AG04450 (cell line): ENCODE measurements at regions not wholly inside any gene's neighbourhood (a gene's known extent, or its start where the extent isn't known, plus 50 kb on each side); places are given as distances from the start of the nearest gene placed in this dataset.

Source experiments
- CTCF ChIA-PET: fragments of 300-600, 350-600 bp; formaldehyde crosslinking; extraction: SDS; loops from one replicate; lab custom pipeline; 2022; ENCODE audit warnings: antibody characterized with exemption, inconsistent platforms; lab: Charles Lee
- POLR2A ChIA-PET: fragments of 350-600 bp; formaldehyde crosslinking; extraction: SDS; loops from one replicate; lab custom pipeline; 2021; ENCODE audit warnings: antibody characterized with exemption, inconsistent platforms; lab: Yijun Ruan, JAX
- DNase-seq: peaks from one replicate; pipeline ENCODE4 v3.0.0-alpha.2; 2011; ENCODE audit warnings: low read depth, low spot score
- H3K27ac ChIP-seq: one replicate; pipeline ENCODE4 v1.5.1; 2012; ENCODE audit warnings: low read depth, low read length, control low read depth
- H3K27me3 ChIP-seq: one replicate; pipeline ENCODE4 v1.6.0; 2012; ENCODE audit warnings: low read length; ENCODE audit not compliant: control insufficient read depth, insufficient read depth
- H3K4me3 ChIP-seq: 2 replicates; pipeline ENCODE4 v1.5.1; 2011; ENCODE audit warnings: mild to moderate bottlenecking, low read depth, low read length, control low read depth
- H3K9me3 ChIP-seq: 2 replicates; pipeline ENCODE4 v1.5.1; 2012; ENCODE audit warnings: low read length; ENCODE audit not compliant: control insufficient read depth, insufficient read depth
- TF ChIP-seq, protein P1 (sequence below): IDR thresholded peaks from 2 replicates; pipeline ENCODE4 v1.5.1; 2011; ENCODE audit warnings: low read depth, low read length, control low read depth, inconsistent platforms

DNA sequence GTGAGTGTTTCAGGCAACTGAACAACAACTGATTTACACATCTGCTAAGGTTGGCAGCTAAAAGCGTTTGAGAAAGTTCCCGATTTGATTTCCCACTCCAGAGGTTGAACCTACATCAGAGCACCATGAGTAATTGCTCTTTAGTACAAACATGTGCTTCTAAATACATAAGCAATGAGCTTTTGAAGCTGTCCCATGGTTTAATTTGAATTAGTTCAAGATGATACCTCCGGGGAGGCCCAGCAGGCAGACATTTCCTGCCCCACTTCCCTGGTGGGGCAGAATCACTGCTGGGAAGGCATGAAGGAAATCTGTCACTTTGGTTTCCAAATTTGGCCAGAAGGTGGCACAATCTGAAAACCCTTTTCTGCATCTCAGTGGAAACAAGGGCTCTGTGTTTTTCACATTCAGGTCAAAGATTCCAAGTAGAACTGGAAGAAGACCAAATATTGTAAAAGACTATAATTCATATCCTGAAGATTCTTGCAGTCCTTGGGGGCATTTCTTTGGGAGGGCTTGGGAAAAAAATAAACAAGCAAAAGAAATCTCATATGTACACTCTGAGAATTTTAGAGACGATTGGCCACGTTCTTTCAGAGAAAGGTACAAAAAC, 176.2 kb upstream of the FAM20A start:
- TF ChIP-seq, protein P1, sequence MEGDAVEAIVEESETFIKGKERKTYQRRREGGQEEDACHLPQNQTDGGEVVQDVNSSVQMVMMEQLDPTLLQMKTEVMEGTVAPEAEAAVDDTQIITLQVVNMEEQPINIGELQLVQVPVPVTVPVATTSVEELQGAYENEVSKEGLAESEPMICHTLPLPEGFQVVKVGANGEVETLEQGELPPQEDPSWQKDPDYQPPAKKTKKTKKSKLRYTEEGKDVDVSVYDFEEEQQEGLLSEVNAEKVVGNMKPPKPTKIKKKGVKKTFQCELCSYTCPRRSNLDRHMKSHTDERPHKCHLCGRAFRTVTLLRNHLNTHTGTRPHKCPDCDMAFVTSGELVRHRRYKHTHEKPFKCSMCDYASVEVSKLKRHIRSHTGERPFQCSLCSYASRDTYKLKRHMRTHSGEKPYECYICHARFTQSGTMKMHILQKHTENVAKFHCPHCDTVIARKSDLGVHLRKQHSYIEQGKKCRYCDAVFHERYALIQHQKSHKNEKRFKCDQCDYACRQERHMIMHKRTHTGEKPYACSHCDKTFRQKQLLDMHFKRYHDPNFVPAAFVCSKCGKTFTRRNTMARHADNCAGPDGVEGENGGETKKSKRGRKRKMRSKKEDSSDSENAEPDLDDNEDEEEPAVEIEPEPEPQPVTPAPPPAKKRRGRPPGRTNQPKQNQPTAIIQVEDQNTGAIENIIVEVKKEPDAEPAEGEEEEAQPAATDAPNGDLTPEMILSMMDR, result peak; percentile 77
- POLR2A ChIA-PET, result no interaction called here
- CTCF ChIA-PET, result interaction anchor here (0.9 to 6.7 kb wide), 32 partner anchors 8 to 747 kb away, joined by 3 to 89 read pairs (median 6); partner anchors contain the start of genes ABCA6 and ABCA8

GRCh38 chr17:68776451-68776850, 175.3 kb upstream of the FAM20A start:
- CTCF ChIA-PET, result interaction anchor here (0.9 to 6.7 kb wide), 23 partner anchors 9 to 748 kb away, joined by 3 to 89 read pairs (median 6); no protein-coding TSS in a partner anchor
- Histone ChIP-seq H3K27ac (no peak overlapping the region), H3K9me3 (no peaks in the 10 kb centered on the region; the same call in 1 of the 2 replicates), H3K4me3 (no peak overlapping the region), H3K27me3 (no peaks in the 10 kb centered on the region)
- DNase-seq, result no peak
- POLR2A ChIA-PET, result no interaction called here
- TF ChIP-seq, protein P1, result no peak

More for the DNA sequence above, 176.2 kb upstream of the FAM20A start:
- Histone ChIP-seq H3K27me3 (no peaks in the 10 kb centered on the region), H3K9me3 (no peaks in the 10 kb centered on the region; the same call in 1 of the 2 replicates), H3K4me3 (no peak overlapping the region), H3K27ac (no peak overlapping the region)
- peak; percentile 36 for DNase-seq

DNA sequence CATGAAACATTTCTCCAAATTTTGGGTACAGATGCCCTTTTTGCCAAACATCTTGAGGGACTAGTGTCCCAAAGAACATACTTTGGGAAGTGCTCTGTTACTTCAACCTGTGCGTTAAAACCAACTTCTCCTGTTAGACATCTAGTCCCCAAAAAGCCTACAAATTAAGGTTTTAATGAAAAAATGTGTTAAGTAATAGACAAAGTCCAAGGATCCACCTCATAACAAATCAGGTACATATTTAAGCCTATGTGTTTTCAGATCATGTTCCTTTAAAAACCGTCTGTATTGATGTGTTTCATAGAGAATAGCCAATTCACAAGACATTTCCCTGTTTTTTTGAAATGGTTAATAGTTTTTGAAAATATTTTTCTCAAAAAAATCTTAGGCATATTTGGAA, 174.8 kb upstream of the FAM20A start:
- Histone ChIP-seq H3K27ac (no peak overlapping the region), H3K27me3 (no peaks in the 10 kb centered on the region), H3K4me3 (no peak overlapping the region), H3K9me3 (no peaks in the 10 kb centered on the region; the same call in 1 of the 2 replicates)
- CTCF ChIA-PET, result interaction anchor here (1.1 to 6.7 kb wide), 11 partner anchors 10 to 471 kb away, joined by 3 to 89 read pairs (median 9); no protein-coding TSS in a partner anchor
- DNase-seq, result no peak
- TF ChIP-seq, protein P1, result no peak
- POLR2A ChIA-PET, result no interaction called here

GRCh38 chr17:68775318-68775717, 174.2 kb upstream of the FAM20A start:
- Histone ChIP-seq H3K4me3 (no peak overlapping the region), H3K9me3 (no peaks in the 10 kb centered on the region; the same call in 1 of the 2 replicates), H3K27ac (no peak overlapping the region), H3K27me3 (no peaks in the 10 kb centered on the region)
- ChIA-PET POLR2A (no interaction called here), CTCF (interaction anchor here (1.1 to 6.7 kb wide), 6 partner anchors 194 to 472 kb away, joined by 3 to 89 read pairs (median 36); no protein-coding TSS in a partner anchor)
- TF ChIP-seq, protein P1, result no peak
- no peak for DNase-seq
